ENCODE measurements at regions not wholly inside any gene's neighbourhood (a gene's known extent, or its start where the extent isn't known, plus 50 kb on each side); places are given as distances from the start of the nearest gene placed in this dataset.

DNA sequence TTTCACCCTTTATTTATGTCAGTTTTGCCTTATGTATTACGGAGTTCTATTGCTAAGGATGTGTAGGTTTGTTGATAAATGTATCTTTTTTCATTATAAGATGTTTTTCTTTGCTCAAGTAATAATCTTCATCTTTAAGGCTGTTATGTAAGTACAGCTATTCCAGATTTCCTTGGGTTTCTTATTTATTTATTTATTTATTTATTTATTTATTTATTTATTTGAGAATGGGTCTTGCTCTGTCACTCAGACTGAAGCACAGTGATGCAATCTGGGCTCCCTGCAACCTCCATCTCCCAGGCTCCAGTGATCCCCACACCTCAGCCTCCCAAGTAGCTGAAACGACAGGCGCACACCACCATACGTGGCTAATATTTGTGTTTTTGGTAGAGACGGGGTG, 617.0 kb downstream of the SLITRK1 start:
- TF ChIP-seq ZNF331 (CRISPR knock-in tag; IDR thresholded peaks at IDR 0.05; ENCODE audit: low read depth), result no peak
- no peak for TF ChIP-seq CTCF (conservative IDR thresholded peaks at IDR 0.05; ENCODE audit: low read depth in 2 of 2)
- TF ChIP-seq, protein P1, sequence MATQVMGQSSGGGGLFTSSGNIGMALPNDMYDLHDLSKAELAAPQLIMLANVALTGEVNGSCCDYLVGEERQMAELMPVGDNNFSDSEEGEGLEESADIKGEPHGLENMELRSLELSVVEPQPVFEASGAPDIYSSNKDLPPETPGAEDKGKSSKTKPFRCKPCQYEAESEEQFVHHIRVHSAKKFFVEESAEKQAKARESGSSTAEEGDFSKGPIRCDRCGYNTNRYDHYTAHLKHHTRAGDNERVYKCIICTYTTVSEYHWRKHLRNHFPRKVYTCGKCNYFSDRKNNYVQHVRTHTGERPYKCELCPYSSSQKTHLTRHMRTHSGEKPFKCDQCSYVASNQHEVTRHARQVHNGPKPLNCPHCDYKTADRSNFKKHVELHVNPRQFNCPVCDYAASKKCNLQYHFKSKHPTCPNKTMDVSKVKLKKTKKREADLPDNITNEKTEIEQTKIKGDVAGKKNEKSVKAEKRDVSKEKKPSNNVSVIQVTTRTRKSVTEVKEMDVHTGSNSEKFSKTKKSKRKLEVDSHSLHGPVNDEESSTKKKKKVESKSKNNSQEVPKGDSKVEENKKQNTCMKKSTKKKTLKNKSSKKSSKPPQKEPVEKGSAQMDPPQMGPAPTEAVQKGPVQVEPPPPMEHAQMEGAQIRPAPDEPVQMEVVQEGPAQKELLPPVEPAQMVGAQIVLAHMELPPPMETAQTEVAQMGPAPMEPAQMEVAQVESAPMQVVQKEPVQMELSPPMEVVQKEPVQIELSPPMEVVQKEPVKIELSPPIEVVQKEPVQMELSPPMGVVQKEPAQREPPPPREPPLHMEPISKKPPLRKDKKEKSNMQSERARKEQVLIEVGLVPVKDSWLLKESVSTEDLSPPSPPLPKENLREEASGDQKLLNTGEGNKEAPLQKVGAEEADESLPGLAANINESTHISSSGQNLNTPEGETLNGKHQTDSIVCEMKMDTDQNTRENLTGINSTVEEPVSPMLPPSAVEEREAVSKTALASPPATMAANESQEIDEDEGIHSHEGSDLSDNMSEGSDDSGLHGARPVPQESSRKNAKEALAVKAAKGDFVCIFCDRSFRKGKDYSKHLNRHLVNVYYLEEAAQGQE (IDR thresholded peaks at IDR 0.05; ENCODE audit: unreplicated experiment), result no peak
- no peak for TF ChIP-seq CREB1 (CRISPR knock-in tag; IDR thresholded peaks at IDR 0.05; ENCODE audit: low read depth)
- no peak for TF ChIP-seq POLR2AphosphoS5 (IDR thresholded peaks at IDR 0.05; ENCODE audit: low read depth)
- no peak for TF ChIP-seq EZH2 (IDR thresholded peaks at IDR 0.05; ENCODE audit: low read depth, unreplicated experiment)
- no peak for TF ChIP-seq EZH2phosphoT487 (IDR thresholded peaks at IDR 0.05; ENCODE audit: unreplicated experiment)
- TF ChIP-seq ZNF114 (CRISPR knock-in tag; IDR thresholded peaks at IDR 0.05), result no peak
